SH-SY5Y (cell line): ENCODE measurements at regions not wholly inside any gene's neighbourhood (a gene's known extent, or its start where the extent isn't known, plus 50 kb on each side); places are given as distances from the start of the nearest gene placed in this dataset.

Source experiments
- GATA2 ChIP-seq: IDR thresholded peaks from 2 replicates; pipeline ENCODE4 v1.6.1; 2011; ENCODE audit warnings: mild to moderate bottlenecking, low read depth, low read length
- GATA3 ChIP-seq: IDR thresholded peaks from 2 replicates; pipeline ENCODE4 v1.6.1; 2011; ENCODE audit warnings: low read depth, mild to moderate bottlenecking, low read length, moderate library complexity

- TF ChIP-seq GATA3 (no peak), GATA2 (no peak)
Measured at GRCh38 chr16:85203462-85203813, 91.2 kb upstream of the CIBAR2 start.
